ENCODE measurements at regions not wholly inside any gene's neighbourhood (a gene's known extent, or its start where the extent isn't known, plus 50 kb on each side); places are given as distances from the start of the nearest gene placed in this dataset.
"Not testable (repeated sequence)": the region's sequence is repeated elsewhere in the genome, so short reads cannot be mapped to it uniquely, and the experiment has no call there.

DNA sequence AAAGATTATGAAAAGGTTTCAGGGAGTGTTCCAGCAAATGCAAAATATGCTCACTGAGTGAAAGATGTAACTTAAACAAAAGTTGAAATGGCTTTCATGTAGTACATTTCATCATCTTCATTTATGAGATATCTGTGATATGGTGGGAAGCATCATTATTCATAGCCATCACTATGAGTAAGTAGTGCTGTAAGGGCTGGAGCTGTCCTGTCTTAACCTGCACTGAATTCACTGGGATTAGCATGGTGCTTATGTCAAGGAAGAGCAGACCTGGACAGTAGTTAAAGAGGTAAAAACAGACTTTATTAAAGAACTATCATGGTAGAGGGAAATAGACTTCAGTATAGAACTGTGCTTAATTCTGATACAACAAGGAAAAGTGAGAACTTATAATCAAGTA is 1347.3 kb downstream of the RPA4 start:
- Histone ChIP-seq H3K79me2 (ENCODE audit: control insufficient read depth, insufficient read depth, low read length) (no peaks in the 10 kb centered on the region), H2AFZ (ENCODE audit: low read depth, low read length) (no peak overlapping the region), H3K27me3 (ENCODE audit: control insufficient read depth in 2 of 2, insufficient read depth in 2 of 2, low read length in 2 of 2) (no peaks in the 10 kb centered on the region), H3K36me3 (ENCODE audit: control insufficient read depth in 2 of 2, extremely low read depth in 1 of 2, insufficient read depth in 2 of 2, low read length in 2 of 2) (no peaks in the 10 kb centered on the region), H3K4me3 (replicated peaks in 1 of 3; ENCODE audit: insufficient read depth in 1 of 3, low read depth in 1 of 3, low read length in 3 of 3) (no peak overlapping the region), H3K27ac (ENCODE audit: insufficient read depth, low read depth, low read length) (no peak overlapping the region), H3K9me1 (replicated peaks; ENCODE audit: control insufficient read depth, extremely low read depth, insufficient read depth, low read length) (no peaks in the 10 kb centered on the region), H3K4me1 (ENCODE audit: control insufficient read depth, extremely low read depth, insufficient read depth, low read length) (no peaks in the 10 kb centered on the region), H3K4me2 (ENCODE audit: insufficient read depth, low read length) (no peak overlapping the region), H3K9ac (replicated peaks; ENCODE audit: extremely low read depth, insufficient read depth, low read length) (no peak overlapping the region), H3K9me3 (replicated peaks; ENCODE audit: control insufficient read depth, insufficient read depth, low read length) (no peaks in the 10 kb centered on the region), H4K20me1 (replicated peaks; ENCODE audit: control insufficient read depth, extremely low read depth, insufficient read depth, low read length) (no peaks in the 10 kb centered on the region)
- no peak for FAIRE-seq
- POLR2A ChIA-PET: no interaction called here
- CTCF ChIA-PET: no interaction called here
- DNase-seq (ENCODE audit: low read depth, low spot score): no peak
- no peak for TF ChIP-seq GATA2 (IDR thresholded peaks at IDR 0.05; ENCODE audit: insufficient read depth, insufficient read length, low read depth, low read length)
- no peak for TF ChIP-seq POLR2AphosphoS5 (IDR thresholded peaks at IDR 0.05; ENCODE audit: insufficient read depth, low read depth, low read length)
- TF ChIP-seq POLR2A (IDR thresholded peaks at IDR 0.05; ENCODE audit: low read depth, low read length): no peak
- TF ChIP-seq, protein P1, sequence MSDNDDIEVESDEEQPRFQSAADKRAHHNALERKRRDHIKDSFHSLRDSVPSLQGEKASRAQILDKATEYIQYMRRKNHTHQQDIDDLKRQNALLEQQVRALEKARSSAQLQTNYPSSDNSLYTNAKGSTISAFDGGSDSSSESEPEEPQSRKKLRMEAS (IDR thresholded peaks at IDR 0.05; ENCODE audit: insufficient read depth, insufficient read length): no peak
- TF ChIP-seq EZH2 (IDR thresholded peaks at IDR 0.05; ENCODE audit: borderline replicate concordance, low read depth, low read length, severe bottlenecking): no peak
- TF ChIP-seq FOS (IDR thresholded peaks at IDR 0.05; ENCODE audit: borderline replicate concordance, insufficient read depth, low read length): no peak
- TF ChIP-seq, protein P2, sequence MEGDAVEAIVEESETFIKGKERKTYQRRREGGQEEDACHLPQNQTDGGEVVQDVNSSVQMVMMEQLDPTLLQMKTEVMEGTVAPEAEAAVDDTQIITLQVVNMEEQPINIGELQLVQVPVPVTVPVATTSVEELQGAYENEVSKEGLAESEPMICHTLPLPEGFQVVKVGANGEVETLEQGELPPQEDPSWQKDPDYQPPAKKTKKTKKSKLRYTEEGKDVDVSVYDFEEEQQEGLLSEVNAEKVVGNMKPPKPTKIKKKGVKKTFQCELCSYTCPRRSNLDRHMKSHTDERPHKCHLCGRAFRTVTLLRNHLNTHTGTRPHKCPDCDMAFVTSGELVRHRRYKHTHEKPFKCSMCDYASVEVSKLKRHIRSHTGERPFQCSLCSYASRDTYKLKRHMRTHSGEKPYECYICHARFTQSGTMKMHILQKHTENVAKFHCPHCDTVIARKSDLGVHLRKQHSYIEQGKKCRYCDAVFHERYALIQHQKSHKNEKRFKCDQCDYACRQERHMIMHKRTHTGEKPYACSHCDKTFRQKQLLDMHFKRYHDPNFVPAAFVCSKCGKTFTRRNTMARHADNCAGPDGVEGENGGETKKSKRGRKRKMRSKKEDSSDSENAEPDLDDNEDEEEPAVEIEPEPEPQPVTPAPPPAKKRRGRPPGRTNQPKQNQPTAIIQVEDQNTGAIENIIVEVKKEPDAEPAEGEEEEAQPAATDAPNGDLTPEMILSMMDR (IDR thresholded peaks at IDR 0.05; ENCODE audit: extremely low read depth in 1 of 2, insufficient read depth in 1 of 2, low read depth in 1 of 2, low read length in 2 of 2): no peak
- no peak for TF ChIP-seq MYC (IDR thresholded peaks at IDR 0.05; ENCODE audit: low read depth, low read length)
- no peak for TF ChIP-seq JUN (IDR thresholded peaks at IDR 0.05; ENCODE audit: borderline replicate concordance, insufficient read depth, insufficient read length, low read depth)
- no TSS peak for BruUV-seq (replicated peaks)
- intact Hi-C loops (cut with micrococcal nuclease): no loop called here
- dilution Hi-C loops (cut with MboI; ENCODE audit: extremely low pct_ligation_motif_present, low sequenced_read_pairs): no loop called here

DNA sequence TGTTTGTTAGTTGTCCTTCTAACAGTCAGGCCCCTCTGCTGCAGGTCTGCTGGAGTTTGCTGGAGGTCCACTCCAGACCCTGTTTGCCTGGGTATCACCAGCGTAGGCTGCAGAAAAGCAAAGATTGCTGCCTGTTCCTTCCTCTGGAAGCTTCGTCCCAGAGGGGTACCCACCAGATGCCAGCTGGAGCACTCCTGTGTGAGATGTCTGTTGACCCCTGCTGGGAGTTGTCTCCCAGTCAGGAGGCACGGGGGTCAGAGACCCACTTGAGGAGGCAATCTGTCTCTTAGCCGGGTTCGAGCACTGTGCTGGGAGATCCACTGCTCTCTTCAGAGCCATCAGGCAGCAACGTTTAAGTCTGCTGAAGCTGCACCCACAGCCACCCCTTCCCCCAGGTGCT is 1356.4 kb downstream of the RPA4 start:
- CTCF ChIA-PET; FAIRE-seq; H3K36me3 ChIP-seq (ENCODE audit: control insufficient read depth in 2 of 2, extremely low read depth in 1 of 2, insufficient read depth in 2 of 2, low read length in 2 of 2); H3K9me3 ChIP-seq (replicated peaks; ENCODE audit: control insufficient read depth, insufficient read depth, low read length); H4K20me1 ChIP-seq (replicated peaks; ENCODE audit: control insufficient read depth, extremely low read depth, insufficient read depth, low read length); H3K4me1 ChIP-seq (ENCODE audit: control insufficient read depth, extremely low read depth, insufficient read depth, low read length); H3K9ac ChIP-seq (replicated peaks; ENCODE audit: extremely low read depth, insufficient read depth, low read length); H2AFZ ChIP-seq (ENCODE audit: low read depth, low read length); intact Hi-C loops (cut with micrococcal nuclease); dilution Hi-C loops (cut with MboI; ENCODE audit: extremely low pct_ligation_motif_present, low sequenced_read_pairs); H3K79me2 ChIP-seq (ENCODE audit: control insufficient read depth, insufficient read depth, low read length); POLR2A ChIA-PET; H3K27ac ChIP-seq (ENCODE audit: insufficient read depth, low read depth, low read length); DNase-seq (ENCODE audit: low read depth, low spot score); H3K9me1 ChIP-seq (replicated peaks; ENCODE audit: control insufficient read depth, extremely low read depth, insufficient read depth, low read length); H3K27me3 ChIP-seq (ENCODE audit: control insufficient read depth in 2 of 2, insufficient read depth in 2 of 2, low read length in 2 of 2); BruUV-seq (replicated peaks); H3K4me2 ChIP-seq (ENCODE audit: insufficient read depth, low read length); H3K4me3 ChIP-seq (replicated peaks in 1 of 3; ENCODE audit: insufficient read depth in 1 of 3, low read depth in 1 of 3, low read length in 3 of 3): not testable (repeated sequence)
